Testis (tissue), 2 donors: ENCODE measurements at regions not wholly inside any gene's neighbourhood (a gene's known extent, or its start where the extent isn't known, plus 50 kb on each side); places are given as distances from the start of the nearest gene placed in this dataset.

Experiments used
- POLR2A ChIP-seq: fragments of 450-650 bp; IDR thresholded peaks from one replicate; pipeline ENCODE4 v1.6.1; 2017; ENCODE audit warnings: antibody characterized with exemption, mild to moderate bottlenecking, moderate library complexity
- TF ChIP-seq, protein P1 (sequence below), 3 experiments: fragments of 450-650 bp in 2 of 3; fragments of 200-600 bp in 1 of 3; sonication (generic) in 1 of 3; IDR thresholded peaks; one replicate each; pipeline ENCODE4 v1.5.1; 2016 to 2019; ENCODE audit warnings: antibody characterized with exemption in 3 of 3, mild to moderate bottlenecking in 2 of 3, moderate library complexity in 1 of 3

DNA sequence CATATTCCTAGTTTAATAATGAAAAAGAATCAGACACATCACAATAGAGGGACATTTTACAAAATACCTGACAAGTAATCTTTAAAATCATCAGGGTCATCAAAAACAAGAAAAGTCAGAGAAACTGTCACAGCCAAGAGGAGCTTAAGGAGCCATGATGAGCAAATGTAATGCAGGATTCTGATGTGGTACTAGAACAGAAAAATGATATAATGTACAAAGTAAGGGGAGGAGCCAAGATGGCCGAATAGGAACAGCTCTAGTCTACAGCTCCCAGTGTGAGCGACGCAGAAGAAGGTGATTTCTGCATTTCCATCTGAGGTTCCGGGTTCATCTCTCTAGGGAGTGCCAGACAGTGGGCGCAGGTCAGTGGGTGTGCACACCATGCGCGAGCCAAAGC, 198.0 kb upstream of the FAT3 start:
- TF ChIP-seq, protein P1, sequence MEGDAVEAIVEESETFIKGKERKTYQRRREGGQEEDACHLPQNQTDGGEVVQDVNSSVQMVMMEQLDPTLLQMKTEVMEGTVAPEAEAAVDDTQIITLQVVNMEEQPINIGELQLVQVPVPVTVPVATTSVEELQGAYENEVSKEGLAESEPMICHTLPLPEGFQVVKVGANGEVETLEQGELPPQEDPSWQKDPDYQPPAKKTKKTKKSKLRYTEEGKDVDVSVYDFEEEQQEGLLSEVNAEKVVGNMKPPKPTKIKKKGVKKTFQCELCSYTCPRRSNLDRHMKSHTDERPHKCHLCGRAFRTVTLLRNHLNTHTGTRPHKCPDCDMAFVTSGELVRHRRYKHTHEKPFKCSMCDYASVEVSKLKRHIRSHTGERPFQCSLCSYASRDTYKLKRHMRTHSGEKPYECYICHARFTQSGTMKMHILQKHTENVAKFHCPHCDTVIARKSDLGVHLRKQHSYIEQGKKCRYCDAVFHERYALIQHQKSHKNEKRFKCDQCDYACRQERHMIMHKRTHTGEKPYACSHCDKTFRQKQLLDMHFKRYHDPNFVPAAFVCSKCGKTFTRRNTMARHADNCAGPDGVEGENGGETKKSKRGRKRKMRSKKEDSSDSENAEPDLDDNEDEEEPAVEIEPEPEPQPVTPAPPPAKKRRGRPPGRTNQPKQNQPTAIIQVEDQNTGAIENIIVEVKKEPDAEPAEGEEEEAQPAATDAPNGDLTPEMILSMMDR (IDR thresholded peaks at IDR 0.05) = no peak
- TF ChIP-seq POLR2A = no peak
